Mesenchymal stem cell (in vitro differentiated cells and primary cell): ENCODE measurements at regions not wholly inside any gene's neighbourhood (a gene's known extent, or its start where the extent isn't known, plus 50 kb on each side); places are given as distances from the start of the nearest gene placed in this dataset.

Experiments used
- DNase-seq: peaks from one replicate; pipeline ENCODE4 v3.0.0-alpha.2; 2013
- H2AFZ ChIP-seq: one replicate; pipeline ENCODE4 v1.6.1; 2013; ENCODE audit warnings: low read depth, mild to moderate bottlenecking, control low read depth, inconsistent platforms, low read length, moderate library complexity
- H2AK5ac ChIP-seq: 2 replicates; pipeline ENCODE4 v1.6.1; 2013; ENCODE audit warnings: low read length, moderate library complexity, mild to moderate bottlenecking, inconsistent platforms; ENCODE audit not compliant: severe bottlenecking
- H2BK120ac ChIP-seq: one replicate; pipeline ENCODE4 v1.6.1; 2013; ENCODE audit warnings: low read depth, mild to moderate bottlenecking, inconsistent platforms, low read length, moderate library complexity
- H2BK12ac ChIP-seq, 2 experiments: one replicate each; pipeline ENCODE4 v1.6.1; 2013; ENCODE audit warnings: inconsistent platforms in 2 of 2, low read length in 2 of 2, mild to moderate bottlenecking in 2 of 2, moderate library complexity in 2 of 2, control low read depth in 1 of 2
- H2BK15ac ChIP-seq: one replicate; pipeline ENCODE4 v1.6.1; 2013; ENCODE audit warnings: mild to moderate bottlenecking, low read depth, inconsistent platforms; ENCODE audit not compliant: poor library complexity, severe bottlenecking
- H2BK5ac ChIP-seq: 2 replicates; pipeline ENCODE4 v1.6.1; 2013; ENCODE audit warnings: low read depth, mild to moderate bottlenecking, low read length, control low read depth, inconsistent platforms; ENCODE audit not compliant: poor library complexity, severe bottlenecking
- H3K14ac ChIP-seq, 2 experiments: one replicate each; pipeline ENCODE4 v1.6.1; 2013; ENCODE audit warnings: inconsistent platforms in 2 of 2, low read length in 2 of 2, control low read depth in 1 of 2, mild to moderate bottlenecking in 1 of 2, moderate library complexity in 1 of 2
- H3K18ac ChIP-seq, 2 experiments: one replicate each; pipeline ENCODE4 v1.6.1; 2013; ENCODE audit warnings: inconsistent platforms in 2 of 2, low read length in 2 of 2, control low read depth in 1 of 2, low read depth in 1 of 2, mild to moderate bottlenecking in 1 of 2
- H3K23ac ChIP-seq, 2 experiments: one replicate each; pipeline ENCODE4 v1.6.1; 2013; ENCODE audit warnings: inconsistent platforms in 2 of 2, low read length in 2 of 2, mild to moderate bottlenecking in 2 of 2, moderate library complexity in 2 of 2, control low read depth in 1 of 2
- H3K27ac ChIP-seq: 2 replicates; pipeline ENCODE4 v1.5.1; 2013; ENCODE audit warnings: mild to moderate bottlenecking, moderate library complexity, low read length, control low read depth, inconsistent platforms; ENCODE audit not compliant: poor library complexity, severe bottlenecking
- H3K27me3 ChIP-seq, 2 experiments: 2 replicates each; pipeline versions ENCODE4 v1.6.1 to v1.7.0; 2013; ENCODE audit warnings: low read length in 2 of 2, mild to moderate bottlenecking in 2 of 2, moderate library complexity in 2 of 2, control low read depth in 1 of 2, inconsistent platforms in 1 of 2; ENCODE audit not compliant: control insufficient read depth in 1 of 2, insufficient read depth in 1 of 2
- H3K36me3 ChIP-seq, 2 experiments: 2 replicates each; pipeline versions ENCODE4 v1.6.1 to v1.7.0; 2013; ENCODE audit warnings: low read length in 2 of 2, control low read depth in 1 of 2, inconsistent platforms in 1 of 2, low read depth in 1 of 2, mild to moderate bottlenecking in 1 of 2; ENCODE audit not compliant: insufficient read depth in 2 of 2, control insufficient read depth in 1 of 2
- H3K4ac ChIP-seq, 2 experiments: one replicate each; pipeline ENCODE4 v1.6.1; 2013; ENCODE audit warnings: inconsistent platforms in 2 of 2, low read length in 2 of 2, mild to moderate bottlenecking in 2 of 2, moderate library complexity in 2 of 2, control low read depth in 1 of 2, low read depth in 1 of 2
- H3K4me1 ChIP-seq: 2 replicates; pipeline ENCODE4 v1.6.1; 2013; ENCODE audit warnings: low read depth, low read length, control low read depth; ENCODE audit not compliant: control insufficient read depth, insufficient read depth
- H3K4me2 ChIP-seq: 2 replicates; pipeline ENCODE4 v1.6.1; 2013; ENCODE audit warnings: low read length, mild to moderate bottlenecking, inconsistent platforms; ENCODE audit not compliant: poor library complexity, severe bottlenecking
- H3K4me3 ChIP-seq, 2 experiments: 2 replicates each; pipeline versions ENCODE4 v1.5.1 to v1.7.0; 2013; ENCODE audit warnings: low read length in 2 of 2, mild to moderate bottlenecking in 2 of 2, control low read depth in 1 of 2, low read depth in 1 of 2; ENCODE audit not compliant: insufficient read depth in 1 of 2
- H3K79me1 ChIP-seq: replicated peaks from 2 replicates; pipeline ENCODE4 v1.6.1; 2013; ENCODE audit warnings: mild to moderate bottlenecking, control low read depth, low read length, inconsistent platforms; ENCODE audit not compliant: poor library complexity, severe bottlenecking
- H3K9ac ChIP-seq: 2 replicates; pipeline ENCODE4 v1.7.0; 2013; ENCODE audit warnings: mild to moderate bottlenecking, low read length, moderate library complexity
- H3K9me3 ChIP-seq: 2 replicates; pipeline ENCODE4 v1.7.0; 2013; ENCODE audit warnings: mild to moderate bottlenecking, low read length; ENCODE audit not compliant: control insufficient read depth
- H4K8ac ChIP-seq: one replicate; pipeline ENCODE4 v1.6.1; 2013; ENCODE audit warnings: inconsistent platforms, mild to moderate bottlenecking, low read length, moderate library complexity
- H4K91ac ChIP-seq: one replicate; pipeline ENCODE4 v1.6.1; 2013; ENCODE audit warnings: mild to moderate bottlenecking, low read length, inconsistent platforms
- WGBS: methylation state at CpG from one replicate; pipeline ENCODE4 v1.1.7; 2013; ENCODE audit warnings: mixed read lengths; 5-methylcytosine and 5-hydroxymethylcytosine counted together

- Histone ChIP-seq H3K36me3 (no peaks in the 10 kb centered on the region), H3K14ac (peak overlapping the region in 1 of 2 experiments; percentile 1), H3K27me3 (no peaks in the 10 kb centered on the region), H2BK5ac (no peak overlapping the region), H2BK15ac (peak overlapping the region; percentile 66), H3K9me3 (no peaks in the 10 kb centered on the region), H2BK12ac (peak overlapping the region; percentile 35 to 99), H2BK120ac (peak overlapping the region; percentile 93), H4K8ac (peak overlapping the region; percentile 58), H3K4ac (peak overlapping the region; percentile 96 to 98), H3K4me2 (no peak overlapping the region), H3K27ac (peak overlapping the region; percentile 19), H4K91ac (peak overlapping the region; percentile 90), H3K4me3 (no peak overlapping the region), H3K79me1 (no peaks in the 10 kb centered on the region), H3K4me1 (peaks cover 21% of the 10 kb centered on the region), H3K9ac (peak overlapping the region; percentile 59), H3K18ac (peak overlapping the region; percentile 67 to 100), H2AFZ (no peak overlapping the region), H2AK5ac (peak overlapping the region; percentile 1), H3K23ac (no peak overlapping the region)
- DNase-seq: peak; percentile 87
- 11% methylated on average over 1 of the region's 1 CpG for WGBS
Measured at GRCh38 chr9:88775037-88775471, 216.2 kb upstream of the S1PR3 start.

GRCh38 chr9:88775559-88775958, 215.7 kb upstream of the S1PR3 start:
- Histone ChIP-seq H3K27ac (peak overlapping the region; percentile 89), H2BK15ac (peak overlapping the region; percentile 66)
- 68% methylated on average over 4 of the region's 6 CpGs for WGBS

GRCh38 chr9:88775966-88776365, 215.3 kb upstream of the S1PR3 start:
- Histone ChIP-seq H2BK15ac (peak overlapping the region; percentile 98), H3K4me3 (no peak overlapping the region), H3K14ac (peak overlapping the region in 1 of 2 experiments; percentile 69), H4K8ac (peak overlapping the region; percentile 95), H2BK12ac (peak overlapping the region; percentile 99), H3K23ac (no peak overlapping the region), H3K18ac (peak overlapping the region; percentile 67 to 100), H3K4ac (peak overlapping the region; percentile 97 to 98), H3K4me1 (peaks cover 21% of the 10 kb centered on the region), H2AK5ac (peak overlapping the region; percentile 79), H3K36me3 (no peaks in the 10 kb centered on the region), H2BK5ac (peak overlapping the region; percentile 85), H3K27me3 (no peaks in the 10 kb centered on the region), H3K4me2 (no peak overlapping the region), H2BK120ac (peak overlapping the region; percentile 93), H4K91ac (peak overlapping the region; percentile 99), H3K9ac (peak overlapping the region; percentile 34), H3K79me1 (no peaks in the 10 kb centered on the region), H3K27ac (peak overlapping the region; percentile 89), H2AFZ (no peak overlapping the region), H3K9me3 (no peaks in the 10 kb centered on the region)
- WGBS: 82% methylated on average over 3 of the region's 3 CpGs
- DNase-seq: no peak

More at GRCh38 chr9:88775559-88775958, 215.7 kb upstream of the S1PR3 start:
- Histone ChIP-seq H2AK5ac (peak overlapping the region; percentile 79), H2BK5ac (no peak overlapping the region), H2BK12ac (peak overlapping the region; percentile 99), H3K23ac (no peak overlapping the region), H3K9ac (peak overlapping the region; percentile 59), H2BK120ac (peak overlapping the region; percentile 93), H2AFZ (no peak overlapping the region), H4K8ac (peak overlapping the region; percentile 95), H3K4me2 (no peak overlapping the region), H3K4me1 (peaks cover 21% of the 10 kb centered on the region), H3K4ac (peak overlapping the region; percentile 97 to 98), H4K91ac (peak overlapping the region; percentile 99), H3K79me1 (no peaks in the 10 kb centered on the region), H3K36me3 (no peaks in the 10 kb centered on the region), H3K4me3 (no peak overlapping the region), H3K27me3 (no peaks in the 10 kb centered on the region), H3K18ac (peak overlapping the region; percentile 67 to 100), H3K14ac (peak overlapping the region in 1 of 2 experiments; percentile 1), H3K9me3 (no peaks in the 10 kb centered on the region)
- DNase-seq: no peak

GRCh38 chr9:88776717-88777497, 214.4 kb upstream of the S1PR3 start:
- H3K4me1 ChIP-seq: peaks cover 21% of the 10 kb centered on the region
- H3K18ac ChIP-seq: peak overlapping the region; percentile 98 to 100
- DNase-seq: peak; percentile 75
- H3K4me2 ChIP-seq: no peak overlapping the region
- no peaks in the 10 kb centered on the region for H3K79me1 ChIP-seq
- H3K23ac ChIP-seq: no peak overlapping the region
- peak overlapping the region; percentile 98 to 99 for H2BK12ac ChIP-seq
- H3K14ac ChIP-seq: peak overlapping the region in 1 of 2 experiments; percentile 82
- peak overlapping the region; percentile 34 for H3K9ac ChIP-seq
- H2AFZ ChIP-seq: no peak overlapping the region
- no peaks in the 10 kb centered on the region for H3K27me3 ChIP-seq
- WGBS: 54% methylated on average over 6 of the region's 7 CpGs
- peak overlapping the region; percentile 97 to 98 for H3K4ac ChIP-seq
- no peaks in the 10 kb centered on the region for H3K36me3 ChIP-seq
- peak overlapping the region; percentile 98 for H2BK15ac ChIP-seq
- no peaks in the 10 kb centered on the region for H3K9me3 ChIP-seq
- peak overlapping the region; percentile 89 for H3K27ac ChIP-seq
- peak overlapping the region in 1 of 2 experiments; percentile 16 for H3K4me3 ChIP-seq
- peak overlapping the region; percentile 85 for H2BK5ac ChIP-seq
- H4K8ac ChIP-seq: peak overlapping the region; percentile 86
- peak overlapping the region; percentile 94 for H4K91ac ChIP-seq
- H2AK5ac ChIP-seq: peak overlapping the region; percentile 83
- H2BK120ac ChIP-seq: peak overlapping the region; percentile 99
